ENCODE measurements at regions not wholly inside any gene's neighbourhood (a gene's known extent, or its start where the extent isn't known, plus 50 kb on each side); places are given as distances from the start of the nearest gene placed in this dataset.

DNA sequence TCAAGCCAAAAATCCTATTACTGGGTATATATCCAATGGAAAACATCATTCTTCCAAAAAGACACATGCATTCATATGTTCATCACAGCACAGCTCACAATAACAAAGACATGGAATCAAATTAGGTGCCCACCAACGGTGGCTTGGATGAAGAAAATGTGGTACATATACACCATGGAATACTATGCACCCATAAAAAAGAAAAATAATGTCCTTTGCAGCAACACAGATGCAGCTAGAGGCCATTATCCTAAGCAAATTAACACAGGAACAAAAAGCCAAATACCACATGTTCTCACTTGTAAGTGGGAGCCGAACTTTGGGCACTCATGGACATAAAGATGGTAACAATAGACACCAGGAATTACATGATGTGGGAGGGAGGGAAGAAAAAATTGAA, 113.6 kb downstream of the MRPL39 start:
- TF ChIP-seq CTCF (IDR thresholded peaks at IDR 0.05) (no peak), POLR2A (IDR thresholded peaks at IDR 0.05) (no peak)

All from lower leg skin (tissue), 3 donors.